ENCODE measurements at regions not wholly inside any gene's neighbourhood (a gene's known extent, or its start where the extent isn't known, plus 50 kb on each side); places are given as distances from the start of the nearest gene placed in this dataset.

DNA sequence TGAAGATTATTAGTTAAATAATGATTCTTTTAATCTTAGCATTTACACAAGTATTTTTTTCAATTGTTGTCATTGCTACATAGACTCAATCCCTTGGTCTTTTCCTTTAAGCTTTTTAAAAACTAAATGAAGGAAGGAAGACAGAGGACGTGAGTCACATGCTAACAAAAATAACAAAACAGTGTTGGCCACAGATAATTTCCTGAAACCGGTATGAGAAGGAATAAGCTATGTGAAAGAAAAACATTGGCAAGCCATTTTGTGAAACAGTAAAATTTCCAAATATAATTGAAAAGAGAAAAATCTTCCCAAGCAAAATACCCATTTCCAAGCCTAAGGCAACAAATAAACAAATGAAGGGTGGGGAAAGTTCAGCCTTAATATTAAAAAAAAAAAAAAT, 223.0 kb downstream of the AHR start:
- DNase-seq, result no peak
- H3K27me3 ChIP-seq, result no peaks in the 10 kb centered on the region
- no peaks in the 10 kb centered on the region for H3K9me3 ChIP-seq
- no peak overlapping the region for H3K4me3 ChIP-seq (ENCODE audit: low read depth, low read length)
- H3K4me1 ChIP-seq, result no peaks in the 10 kb centered on the region
- H3K36me3 ChIP-seq, result no peaks in the 10 kb centered on the region
- TF ChIP-seq, protein P1, sequence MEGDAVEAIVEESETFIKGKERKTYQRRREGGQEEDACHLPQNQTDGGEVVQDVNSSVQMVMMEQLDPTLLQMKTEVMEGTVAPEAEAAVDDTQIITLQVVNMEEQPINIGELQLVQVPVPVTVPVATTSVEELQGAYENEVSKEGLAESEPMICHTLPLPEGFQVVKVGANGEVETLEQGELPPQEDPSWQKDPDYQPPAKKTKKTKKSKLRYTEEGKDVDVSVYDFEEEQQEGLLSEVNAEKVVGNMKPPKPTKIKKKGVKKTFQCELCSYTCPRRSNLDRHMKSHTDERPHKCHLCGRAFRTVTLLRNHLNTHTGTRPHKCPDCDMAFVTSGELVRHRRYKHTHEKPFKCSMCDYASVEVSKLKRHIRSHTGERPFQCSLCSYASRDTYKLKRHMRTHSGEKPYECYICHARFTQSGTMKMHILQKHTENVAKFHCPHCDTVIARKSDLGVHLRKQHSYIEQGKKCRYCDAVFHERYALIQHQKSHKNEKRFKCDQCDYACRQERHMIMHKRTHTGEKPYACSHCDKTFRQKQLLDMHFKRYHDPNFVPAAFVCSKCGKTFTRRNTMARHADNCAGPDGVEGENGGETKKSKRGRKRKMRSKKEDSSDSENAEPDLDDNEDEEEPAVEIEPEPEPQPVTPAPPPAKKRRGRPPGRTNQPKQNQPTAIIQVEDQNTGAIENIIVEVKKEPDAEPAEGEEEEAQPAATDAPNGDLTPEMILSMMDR (IDR thresholded peaks at IDR 0.05; ENCODE audit: low read depth, low read length), result no peak

DNA sequence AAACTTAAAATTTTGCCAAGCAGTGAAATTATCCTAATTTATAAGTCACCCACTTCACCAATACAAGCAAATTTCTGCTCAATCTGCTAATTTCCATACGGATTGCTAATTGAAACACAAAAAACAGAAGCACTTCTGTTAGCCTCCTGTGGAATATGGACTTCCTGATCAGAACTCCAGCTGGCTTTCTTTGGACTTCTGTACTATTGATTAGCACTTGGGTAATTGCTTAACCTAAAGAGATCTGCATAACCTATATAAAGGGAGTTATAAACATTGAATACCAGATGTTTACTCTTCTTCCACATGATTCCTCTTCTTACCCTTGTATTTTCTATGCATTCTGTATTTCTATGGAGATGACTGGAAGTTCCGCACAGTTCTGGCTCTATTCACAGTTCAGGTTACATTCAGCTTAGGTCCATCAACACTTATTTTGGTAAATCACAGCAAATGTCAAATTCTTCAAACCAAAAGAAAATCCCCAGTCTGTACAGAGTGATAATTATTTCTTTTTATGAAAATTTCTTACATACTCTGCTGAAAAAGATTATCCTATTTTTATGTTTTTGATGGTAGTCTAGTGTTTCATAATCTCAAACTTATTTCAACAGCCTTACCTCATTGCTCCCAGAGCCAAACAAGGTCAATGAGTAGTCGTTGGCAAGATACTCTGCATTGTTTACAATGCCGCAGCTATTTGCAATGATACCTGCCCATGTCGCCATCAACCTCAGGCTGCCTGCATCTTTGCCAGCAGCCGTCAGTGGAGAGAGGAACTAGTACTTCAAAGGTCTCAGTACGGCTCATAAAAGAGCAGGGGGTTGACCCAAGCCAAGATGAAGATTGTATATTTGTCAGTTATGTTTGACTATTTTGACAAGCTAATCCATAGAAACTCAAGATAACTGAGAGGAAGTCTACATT, 225.6 kb downstream of the AHR start:
- no peak overlapping the region for H3K4me3 ChIP-seq (ENCODE audit: low read depth, low read length)
- H3K36me3 ChIP-seq, result no peaks in the 10 kb centered on the region
- TF ChIP-seq, protein P1 (IDR thresholded peaks at IDR 0.05; ENCODE audit: low read depth, low read length), result no peak
- no peaks in the 10 kb centered on the region for H3K4me1 ChIP-seq
- H3K9me3 ChIP-seq, result no peaks in the 10 kb centered on the region
- H3K27me3 ChIP-seq, result no peaks in the 10 kb centered on the region
- DNase-seq, result no peak

DNA sequence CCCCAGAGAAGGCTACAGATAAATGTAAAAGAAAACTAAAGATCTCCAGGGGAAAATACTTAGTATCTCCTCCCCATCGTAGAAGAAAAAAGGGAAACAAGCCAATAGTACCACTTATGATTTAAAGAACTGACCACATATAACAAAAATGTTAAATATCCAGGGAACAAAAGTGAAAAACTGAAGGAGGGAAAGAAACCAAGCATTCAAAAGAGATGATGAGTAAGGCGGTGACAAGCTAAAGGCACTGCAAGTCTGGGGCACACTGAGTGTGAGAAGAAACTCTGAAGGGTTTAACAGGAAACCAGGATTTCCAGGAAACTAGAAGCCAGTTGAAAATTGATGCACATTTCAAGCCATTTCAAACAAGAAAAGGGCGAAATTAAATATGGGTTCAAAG, 226.3 kb downstream of the AHR start:
- no peak overlapping the region for H3K4me3 ChIP-seq (ENCODE audit: low read depth, low read length)
- DNase-seq, result no peak
- no peaks in the 10 kb centered on the region for H3K9me3 ChIP-seq
- no peaks in the 10 kb centered on the region for H3K27me3 ChIP-seq
- H3K36me3 ChIP-seq, result no peaks in the 10 kb centered on the region
- TF ChIP-seq, protein P1 (IDR thresholded peaks at IDR 0.05; ENCODE audit: low read depth, low read length), result no peak
- no peaks in the 10 kb centered on the region for H3K4me1 ChIP-seq

DNA sequence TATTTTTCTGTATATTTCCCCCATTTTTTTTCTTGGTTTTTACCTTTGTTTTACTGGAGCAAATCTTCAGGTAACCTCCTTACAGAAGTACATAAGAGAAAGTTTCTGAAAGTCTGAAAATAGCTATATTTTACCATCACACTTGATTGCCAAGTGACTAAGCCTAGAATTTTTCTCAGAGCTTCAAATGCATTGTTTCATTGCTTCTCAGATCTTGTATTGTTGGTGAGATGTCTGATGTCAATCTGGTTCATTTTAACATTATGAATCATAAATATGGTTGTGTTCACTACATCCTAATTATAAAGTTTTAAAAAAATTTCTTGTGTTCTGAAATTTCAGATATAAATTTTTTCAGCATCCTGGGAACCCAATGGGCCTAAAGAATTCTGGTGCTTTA, 228.2 kb downstream of the AHR start:
- no peaks in the 10 kb centered on the region for H3K4me1 ChIP-seq

DNA sequence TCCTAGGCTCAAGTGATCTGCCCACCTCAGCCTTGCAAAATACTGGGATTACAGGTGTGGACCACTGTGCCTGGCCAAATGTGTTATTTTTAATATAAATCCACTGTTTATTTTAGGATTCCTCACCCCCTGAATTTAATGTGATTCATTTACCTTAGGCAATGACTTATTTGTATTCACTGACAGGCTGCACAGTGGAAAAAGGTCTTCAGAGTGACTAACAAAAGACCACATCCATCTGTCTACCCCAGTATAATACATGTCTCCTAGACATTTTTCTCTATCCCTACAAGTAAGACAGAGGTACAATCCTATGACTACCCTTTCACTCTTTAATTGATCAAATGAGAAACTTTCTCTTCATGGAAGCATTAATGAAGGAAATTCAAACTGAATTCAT, 230.2 kb downstream of the AHR start:
- TF ChIP-seq, protein P1 (IDR thresholded peaks at IDR 0.05; ENCODE audit: low read depth, low read length), result no peak
- H3K9me3 ChIP-seq, result no peaks in the 10 kb centered on the region
- no peaks in the 10 kb centered on the region for H3K27me3 ChIP-seq
- H3K4me3 ChIP-seq (ENCODE audit: low read depth, low read length), result no peak overlapping the region
- H3K36me3 ChIP-seq, result no peaks in the 10 kb centered on the region
- DNase-seq, result no peak
- no peaks in the 10 kb centered on the region for H3K4me1 ChIP-seq

More for the DNA sequence above, 228.2 kb downstream of the AHR start:
- H3K36me3 ChIP-seq, result no peaks in the 10 kb centered on the region
- no peak overlapping the region for H3K4me3 ChIP-seq (ENCODE audit: low read depth, low read length)
- H3K27me3 ChIP-seq, result no peaks in the 10 kb centered on the region
- TF ChIP-seq, protein P1 (IDR thresholded peaks at IDR 0.05; ENCODE audit: low read depth, low read length), result no peak
- DNase-seq, result no peak
- no peaks in the 10 kb centered on the region for H3K9me3 ChIP-seq

DNA sequence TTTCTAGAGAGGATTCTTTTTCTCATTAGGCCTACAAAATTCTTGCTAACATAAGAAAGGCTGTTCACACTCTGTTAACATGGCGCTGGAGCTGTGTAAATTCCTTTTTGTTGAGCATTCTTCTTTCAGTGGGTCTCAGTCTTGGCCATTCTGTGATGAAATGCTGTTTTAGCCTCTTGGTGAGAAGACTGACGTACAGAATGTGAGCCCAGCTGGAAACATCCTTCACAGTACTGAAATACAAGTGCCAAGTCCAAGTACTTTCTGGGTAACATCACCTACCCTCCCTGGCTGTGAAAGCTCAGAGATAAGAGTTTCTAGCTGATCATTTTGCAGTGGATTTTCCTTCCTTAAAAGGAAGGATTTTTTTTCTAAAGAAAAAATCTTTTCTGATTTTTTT, 231.8 kb downstream of the AHR start:
- no peaks in the 10 kb centered on the region for H3K4me1 ChIP-seq
- H3K4me3 ChIP-seq (ENCODE audit: low read depth, low read length), result no peak overlapping the region
- no peaks in the 10 kb centered on the region for H3K27me3 ChIP-seq
- no peaks in the 10 kb centered on the region for H3K9me3 ChIP-seq
- DNase-seq, result no peak
- no peaks in the 10 kb centered on the region for H3K36me3 ChIP-seq
- TF ChIP-seq, protein P1 (IDR thresholded peaks at IDR 0.05; ENCODE audit: low read depth, low read length), result no peak
